HEK293 (cell line): ENCODE measurements at regions not wholly inside any gene's neighbourhood (a gene's known extent, or its start where the extent isn't known, plus 50 kb on each side); places are given as distances from the start of the nearest gene placed in this dataset.

ENCODE experiments used
- CTCF ChIA-PET: fragments of 350-600 bp; formaldehyde crosslinking; extraction: SDS; loops from one replicate; lab custom pipeline; 2021; ENCODE audit warnings: antibody characterized with exemption; lab: Yijun Ruan, JAX
- POLR2A ChIA-PET: fragments of 300-600 bp; formaldehyde crosslinking; extraction: SDS; loops from one replicate; lab custom pipeline; 2020; ENCODE audit warnings: antibody characterized with exemption, inconsistent platforms; lab: Yijun Ruan, JAX
- H3K27ac ChIP-seq: fragments of 200-500 bp; sonication (Bioruptor generic); 2 replicates; pipeline ENCODE4 v1.5.1; 2014; ENCODE audit warnings: low read depth, low read length, control low read depth, inconsistent platforms; ENCODE audit errors: extremely low read depth
- H3K36me3 ChIP-seq, 2 experiments: fragments of 200-500 bp in 1 of 2; sonication (Bioruptor generic) in 1 of 2; 1 replicate in 1 of 2; 2 replicates in 1 of 2; pipeline ENCODE4 v1.5.1; 2014 to 2017; ENCODE audit warnings: inconsistent platforms in 2 of 2, low read length in 2 of 2; ENCODE audit not compliant: control insufficient read depth in 2 of 2, insufficient read depth in 1 of 2
- H3K4me1 ChIP-seq: fragments of 200-500 bp; sonication (Bioruptor generic); 2 replicates; pipeline ENCODE4 v1.5.1; 2014; ENCODE audit warnings: mild to moderate bottlenecking, low read length, inconsistent platforms; ENCODE audit not compliant: control insufficient read depth, insufficient read depth
- H3K4me3 ChIP-seq: 2 replicates; pipeline ENCODE4 v1.5.1; 2011; ENCODE audit warnings: low read depth, mild to moderate bottlenecking, control low read depth, low read length, moderate library complexity
- H3K9me3 ChIP-seq: fragments of 200-500 bp; sonication (Bioruptor generic); 2 replicates; pipeline ENCODE4 v1.5.1; 2014; ENCODE audit warnings: low read depth, low read length, inconsistent platforms; ENCODE audit not compliant: control insufficient read depth, insufficient read depth
- FEZF1 ChIP-seq: fragments of 450-650 bp; formaldehyde crosslinking; IDR thresholded peaks from 2 replicates; pipeline ENCODE4 v1.5.1; 2016; ENCODE audit warnings: missing biosample characterization, missing genetic modification characterization
- HOXA7 ChIP-seq: sonication (generic); formaldehyde crosslinking; IDR thresholded peaks from 2 replicates; pipeline ENCODE4 v1.8.1; 2022; ENCODE audit warnings: missing genetic modification reagents, borderline replicate concordance
- KLF9 ChIP-seq: fragments of 450-650 bp; formaldehyde crosslinking; IDR thresholded peaks from 2 replicates; pipeline ENCODE4 v1.5.1; 2016; ENCODE audit warnings: missing biosample characterization, missing genetic modification characterization, low read depth
- SALL2 ChIP-seq: fragments of 450-650 bp; formaldehyde crosslinking; IDR thresholded peaks from 2 replicates; pipeline ENCODE4 v1.5.0; 2017; ENCODE audit warnings: missing biosample characterization, mild to moderate bottlenecking, missing genetic modification characterization, borderline replicate concordance
- TSHZ1 ChIP-seq: fragments of 450-650 bp; formaldehyde crosslinking; IDR thresholded peaks from 2 replicates; pipeline ENCODE4 v1.5.1; 2016; ENCODE audit warnings: missing biosample characterization, missing genetic modification characterization, borderline replicate concordance
- ZFP41 ChIP-seq: fragments of 450-650 bp; formaldehyde crosslinking; IDR thresholded peaks from 2 replicates; pipeline ENCODE4 v1.5.1; 2016; ENCODE audit warnings: missing biosample characterization, missing genetic modification characterization, borderline replicate concordance
- ZNF112 ChIP-seq: fragments of 450-650 bp; formaldehyde crosslinking; IDR thresholded peaks from 2 replicates; pipeline ENCODE4 v1.5.0; 2017; ENCODE audit warnings: missing biosample characterization, missing genetic modification characterization
- ZNF138 ChIP-seq: fragments of 450-650 bp; formaldehyde crosslinking; IDR thresholded peaks from 2 replicates; pipeline ENCODE4 v1.5.1; 2016; ENCODE audit warnings: missing biosample characterization, missing genetic modification characterization, borderline replicate concordance
- ZNF146 ChIP-seq: fragments of 450-650 bp; formaldehyde crosslinking; IDR thresholded peaks from 2 replicates; pipeline ENCODE4 v1.5.1; 2016; ENCODE audit warnings: missing biosample characterization, missing genetic modification characterization
- ZNF16 ChIP-seq: fragments of 450-650 bp; formaldehyde crosslinking; IDR thresholded peaks from 2 replicates; pipeline ENCODE4 v1.5.1; 2016; ENCODE audit warnings: low read depth, missing biosample characterization, missing genetic modification characterization
- ZNF169 ChIP-seq: fragments of 450-650 bp; formaldehyde crosslinking; IDR thresholded peaks from 2 replicates; pipeline ENCODE4 v1.5.1; 2016; ENCODE audit warnings: missing biosample characterization, missing genetic modification characterization
- ZNF18 ChIP-seq: fragments of 450-650 bp; formaldehyde crosslinking; IDR thresholded peaks from 2 replicates; pipeline ENCODE4 v1.5.1; 2016; ENCODE audit warnings: missing biosample characterization, missing genetic modification characterization
- ZNF23 ChIP-seq: fragments of 450-650 bp; formaldehyde crosslinking; IDR thresholded peaks from 2 replicates; pipeline ENCODE4 v1.5.1; 2016; ENCODE audit warnings: missing biosample characterization, missing genetic modification characterization, borderline replicate concordance
- ZNF302 ChIP-seq: fragments of 450-650 bp; formaldehyde crosslinking; IDR thresholded peaks from 2 replicates; pipeline ENCODE4 v1.5.1; 2016; ENCODE audit warnings: missing biosample characterization, missing genetic modification characterization, low read depth
- ZNF416 ChIP-seq: fragments of 450-650 bp; formaldehyde crosslinking; IDR thresholded peaks from 2 replicates; pipeline ENCODE4 v1.5.1; 2016; ENCODE audit warnings: missing biosample characterization, missing genetic modification characterization
- ZNF423 ChIP-seq: fragments of 450-650 bp; formaldehyde crosslinking; IDR thresholded peaks from 2 replicates; pipeline ENCODE4 v1.5.1; 2016; ENCODE audit warnings: missing biosample characterization, missing genetic modification characterization
- ZNF514 ChIP-seq: fragments of 450-650 bp; formaldehyde crosslinking; IDR thresholded peaks from 2 replicates; pipeline ENCODE4 v1.5.1; 2016; ENCODE audit warnings: missing biosample characterization, missing genetic modification characterization
- ZNF558 ChIP-seq: fragments of 450-650 bp; formaldehyde crosslinking; IDR thresholded peaks from 2 replicates; pipeline ENCODE4 v1.5.1; 2016; ENCODE audit warnings: missing biosample characterization, missing genetic modification characterization
- ZNF600 ChIP-seq: fragments of 450-650 bp; formaldehyde crosslinking; IDR thresholded peaks from 2 replicates; pipeline ENCODE4 v1.5.1; 2016; ENCODE audit warnings: missing biosample characterization, missing genetic modification characterization
- ZNF664 ChIP-seq: fragments of 450-650 bp; formaldehyde crosslinking; IDR thresholded peaks from 2 replicates; pipeline ENCODE4 v1.5.1; 2016; ENCODE audit warnings: missing biosample characterization, missing genetic modification characterization
- ZNF670 ChIP-seq: fragments of 450-650 bp; formaldehyde crosslinking; IDR thresholded peaks from 2 replicates; pipeline ENCODE4 v1.5.1; 2016; ENCODE audit warnings: missing biosample characterization, missing genetic modification characterization, low read depth
- ZNF792 ChIP-seq: fragments of 450-650 bp; formaldehyde crosslinking; IDR thresholded peaks from 2 replicates; pipeline ENCODE4 v1.5.1; 2016; ENCODE audit warnings: missing biosample characterization, missing genetic modification characterization
- ZSCAN5A ChIP-seq: fragments of 450-650 bp; formaldehyde crosslinking; IDR thresholded peaks from 2 replicates; pipeline ENCODE4 v1.5.1; 2016; ENCODE audit warnings: missing biosample characterization, missing genetic modification characterization
- TF ChIP-seq, protein P1 (sequence below): fragments of 450-650 bp; formaldehyde crosslinking; IDR thresholded peaks from 2 replicates; pipeline ENCODE4 v1.5.1; 2016; ENCODE audit warnings: missing biosample characterization, missing genetic modification characterization, borderline replicate concordance
- TF ChIP-seq, protein P2 (sequence below): fragments of 450-650 bp; formaldehyde crosslinking; IDR thresholded peaks from 2 replicates; pipeline ENCODE4 v1.5.1; 2016; ENCODE audit warnings: missing biosample characterization, missing genetic modification characterization

DNA sequence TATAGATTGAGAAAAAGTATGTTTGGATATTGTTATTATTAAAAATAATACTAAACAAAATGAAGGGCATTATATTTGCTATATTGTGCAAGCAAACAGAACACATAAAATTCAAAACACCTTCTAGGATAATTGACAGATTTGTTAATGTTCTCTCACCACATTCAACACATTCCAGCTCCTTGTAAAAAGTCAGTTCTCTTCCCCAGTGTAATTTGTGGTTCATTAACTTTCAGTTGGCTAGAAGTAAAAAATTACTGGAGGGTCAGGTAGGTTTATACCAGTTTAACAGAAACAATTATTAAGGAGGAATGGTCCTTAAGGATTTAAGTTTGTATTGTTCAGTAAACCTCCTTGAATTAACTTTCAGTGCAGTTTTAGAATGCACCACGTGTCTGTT lies 1235.3 kb upstream of the ADGRL2 start (continued):
- TF ChIP-seq ZNF169 (tag by site-specific recombination) = no peak
- TF ChIP-seq ZNF18 (tag by site-specific recombination) = no peak
- no peak for TF ChIP-seq KLF9 (tag by site-specific recombination)
- TF ChIP-seq ZNF664 (tag by site-specific recombination) = no peak
- no peak for TF ChIP-seq ZNF514 (tag by site-specific recombination)
- TF ChIP-seq, protein P1, sequence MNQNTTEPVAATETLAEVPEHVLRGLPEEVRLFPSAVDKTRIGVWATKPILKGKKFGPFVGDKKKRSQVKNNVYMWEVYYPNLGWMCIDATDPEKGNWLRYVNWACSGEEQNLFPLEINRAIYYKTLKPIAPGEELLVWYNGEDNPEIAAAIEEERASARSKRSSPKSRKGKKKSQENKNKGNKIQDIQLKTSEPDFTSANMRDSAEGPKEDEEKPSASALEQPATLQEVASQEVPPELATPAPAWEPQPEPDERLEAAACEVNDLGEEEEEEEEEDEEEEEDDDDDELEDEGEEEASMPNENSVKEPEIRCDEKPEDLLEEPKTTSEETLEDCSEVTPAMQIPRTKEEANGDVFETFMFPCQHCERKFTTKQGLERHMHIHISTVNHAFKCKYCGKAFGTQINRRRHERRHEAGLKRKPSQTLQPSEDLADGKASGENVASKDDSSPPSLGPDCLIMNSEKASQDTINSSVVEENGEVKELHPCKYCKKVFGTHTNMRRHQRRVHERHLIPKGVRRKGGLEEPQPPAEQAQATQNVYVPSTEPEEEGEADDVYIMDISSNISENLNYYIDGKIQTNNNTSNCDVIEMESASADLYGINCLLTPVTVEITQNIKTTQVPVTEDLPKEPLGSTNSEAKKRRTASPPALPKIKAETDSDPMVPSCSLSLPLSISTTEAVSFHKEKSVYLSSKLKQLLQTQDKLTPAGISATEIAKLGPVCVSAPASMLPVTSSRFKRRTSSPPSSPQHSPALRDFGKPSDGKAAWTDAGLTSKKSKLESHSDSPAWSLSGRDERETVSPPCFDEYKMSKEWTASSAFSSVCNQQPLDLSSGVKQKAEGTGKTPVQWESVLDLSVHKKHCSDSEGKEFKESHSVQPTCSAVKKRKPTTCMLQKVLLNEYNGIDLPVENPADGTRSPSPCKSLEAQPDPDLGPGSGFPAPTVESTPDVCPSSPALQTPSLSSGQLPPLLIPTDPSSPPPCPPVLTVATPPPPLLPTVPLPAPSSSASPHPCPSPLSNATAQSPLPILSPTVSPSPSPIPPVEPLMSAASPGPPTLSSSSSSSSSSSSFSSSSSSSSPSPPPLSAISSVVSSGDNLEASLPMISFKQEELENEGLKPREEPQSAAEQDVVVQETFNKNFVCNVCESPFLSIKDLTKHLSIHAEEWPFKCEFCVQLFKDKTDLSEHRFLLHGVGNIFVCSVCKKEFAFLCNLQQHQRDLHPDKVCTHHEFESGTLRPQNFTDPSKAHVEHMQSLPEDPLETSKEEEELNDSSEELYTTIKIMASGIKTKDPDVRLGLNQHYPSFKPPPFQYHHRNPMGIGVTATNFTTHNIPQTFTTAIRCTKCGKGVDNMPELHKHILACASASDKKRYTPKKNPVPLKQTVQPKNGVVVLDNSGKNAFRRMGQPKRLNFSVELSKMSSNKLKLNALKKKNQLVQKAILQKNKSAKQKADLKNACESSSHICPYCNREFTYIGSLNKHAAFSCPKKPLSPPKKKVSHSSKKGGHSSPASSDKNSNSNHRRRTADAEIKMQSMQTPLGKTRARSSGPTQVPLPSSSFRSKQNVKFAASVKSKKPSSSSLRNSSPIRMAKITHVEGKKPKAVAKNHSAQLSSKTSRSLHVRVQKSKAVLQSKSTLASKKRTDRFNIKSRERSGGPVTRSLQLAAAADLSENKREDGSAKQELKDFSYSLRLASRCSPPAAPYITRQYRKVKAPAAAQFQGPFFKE (tag by site-specific recombination) = no peak
- no peak for TF ChIP-seq ZNF112 (tag by site-specific recombination)
- TF ChIP-seq ZNF670 (tag by site-specific recombination) = no peak

DNA sequence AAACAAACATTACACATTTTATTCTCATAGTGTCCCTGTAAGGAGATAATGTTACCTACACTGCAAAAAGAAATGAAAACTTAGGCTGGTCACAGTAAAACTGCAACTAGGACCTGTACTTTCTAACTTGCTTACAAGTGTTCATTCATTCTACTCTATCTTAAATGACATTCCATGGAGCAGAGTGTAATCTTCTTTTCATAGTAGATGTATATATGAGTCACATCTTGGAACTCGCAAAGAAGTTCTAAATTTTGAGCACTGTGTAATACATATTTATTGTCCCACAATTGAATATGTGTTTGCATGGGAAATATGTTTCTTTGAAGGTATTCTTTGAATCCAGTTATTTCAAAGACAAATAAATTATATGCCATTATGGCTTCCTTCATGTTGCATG lies 1258.5 kb upstream of the ADGRL2 start:
- ChIA-PET POLR2A (no interaction called here), CTCF (no interaction called here)
- H3K27ac ChIP-seq = no peak overlapping the region
- no peak for TF ChIP-seq ZNF16
- TF ChIP-seq ZNF146 (tag by site-specific recombination) = no peak
- no peak for TF ChIP-seq ZNF302 (tag by site-specific recombination)
- TF ChIP-seq ZNF600 (tag by site-specific recombination) = no peak
- TF ChIP-seq ZNF423 = no peak
- TF ChIP-seq FEZF1 (tag by site-specific recombination) = no peak
- TF ChIP-seq HOXA7 (CRISPR knock-in tag) = no peak
- no peak for TF ChIP-seq ZFP41
- no peak for TF ChIP-seq ZNF138 (tag by site-specific recombination)
- TF ChIP-seq ZNF792 (tag by site-specific recombination) = no peak
- TF ChIP-seq, protein P2, sequence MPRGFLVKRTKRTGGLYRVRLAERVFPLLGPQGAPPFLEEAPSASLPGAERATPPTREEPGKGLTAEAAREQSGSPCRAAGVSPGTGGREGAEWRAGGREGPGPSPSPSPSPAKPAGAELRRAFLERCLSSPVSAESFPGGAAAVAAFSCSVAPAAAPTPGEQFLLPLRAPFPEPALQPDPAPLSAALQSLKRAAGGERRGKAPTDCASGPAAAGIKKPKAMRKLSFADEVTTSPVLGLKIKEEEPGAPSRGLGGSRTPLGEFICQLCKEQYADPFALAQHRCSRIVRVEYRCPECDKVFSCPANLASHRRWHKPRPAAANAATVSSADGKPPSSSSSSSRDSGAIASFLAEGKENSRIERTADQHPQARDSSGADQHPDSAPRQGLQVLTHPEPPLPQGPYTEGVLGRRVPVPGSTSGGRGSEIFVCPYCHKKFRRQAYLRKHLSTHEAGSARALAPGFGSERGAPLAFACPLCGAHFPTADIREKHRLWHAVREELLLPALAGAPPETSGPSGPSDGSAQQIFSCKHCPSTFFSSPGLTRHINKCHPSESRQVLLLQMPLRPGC = no peak
- no peak for TF ChIP-seq ZNF558 (tag by site-specific recombination)
- no peak for TF ChIP-seq SALL2 (tag by site-specific recombination)
- no peak for TF ChIP-seq ZNF416 (tag by site-specific recombination)
- TF ChIP-seq ZNF23 (tag by site-specific recombination) = no peak
- TF ChIP-seq ZSCAN5A (tag by site-specific recombination) = no peak
- no peak for TF ChIP-seq TSHZ1
- H3K4me3 ChIP-seq = no peak overlapping the region
- H3K4me1 ChIP-seq = no peaks in the 10 kb centered on the region
- no peaks in the 10 kb centered on the region for H3K36me3 ChIP-seq
- no peaks in the 10 kb centered on the region for H3K9me3 ChIP-seq
